ENCODE measurements at regions not wholly inside any gene's neighbourhood (a gene's known extent, or its start where the extent isn't known, plus 50 kb on each side); places are given as distances from the start of the nearest gene placed in this dataset.

DNA sequence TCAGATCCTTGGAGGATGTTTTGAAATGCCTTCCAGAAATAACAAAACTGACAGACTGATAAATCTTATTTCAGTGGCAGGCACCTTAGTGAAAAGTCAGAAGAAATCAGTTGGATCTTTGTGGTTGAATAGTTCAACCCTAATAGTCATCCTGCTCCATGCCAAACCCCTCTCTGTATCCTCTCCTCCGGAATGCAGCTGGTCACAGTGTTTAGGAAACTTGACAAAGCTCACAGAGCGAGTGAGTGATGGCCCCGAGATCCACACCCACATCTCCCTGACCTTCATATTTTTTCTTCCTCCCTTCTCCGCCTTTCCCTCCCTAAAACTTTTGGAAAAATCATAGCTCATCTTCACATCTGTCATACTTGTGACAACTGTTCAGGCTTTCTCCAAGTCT, 464.8 kb upstream of the CDH4 start:
- TF ChIP-seq, protein P1, sequence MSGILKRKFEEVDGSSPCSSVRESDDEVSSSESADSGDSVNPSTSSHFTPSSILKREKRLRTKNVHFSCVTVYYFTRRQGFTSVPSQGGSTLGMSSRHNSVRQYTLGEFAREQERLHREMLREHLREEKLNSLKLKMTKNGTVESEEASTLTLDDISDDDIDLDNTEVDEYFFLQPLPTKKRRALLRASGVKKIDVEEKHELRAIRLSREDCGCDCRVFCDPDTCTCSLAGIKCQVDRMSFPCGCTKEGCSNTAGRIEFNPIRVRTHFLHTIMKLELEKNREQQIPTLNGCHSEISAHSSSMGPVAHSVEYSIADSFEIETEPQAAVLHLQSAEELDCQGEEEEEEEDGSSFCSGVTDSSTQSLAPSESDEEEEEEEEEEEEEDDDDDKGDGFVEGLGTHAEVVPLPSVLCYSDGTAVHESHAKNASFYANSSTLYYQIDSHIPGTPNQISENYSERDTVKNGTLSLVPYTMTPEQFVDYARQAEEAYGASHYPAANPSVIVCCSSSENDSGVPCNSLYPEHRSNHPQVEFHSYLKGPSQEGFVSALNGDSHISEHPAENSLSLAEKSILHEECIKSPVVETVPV (CRISPR knock-in tag; IDR thresholded peaks at IDR 0.05) = no peak
- TF ChIP-seq GLIS3 (CRISPR knock-in tag; IDR thresholded peaks at IDR 0.05) (no peak), ZNF8 (CRISPR knock-in tag; IDR thresholded peaks at IDR 0.05) (no peak), PPARA (CRISPR knock-in tag; IDR thresholded peaks at IDR 0.05; ENCODE audit: borderline replicate concordance) (no peak), CSDC2 (CRISPR knock-in tag; IDR thresholded peaks at IDR 0.05) (no peak), TCF4 (CRISPR knock-in tag; IDR thresholded peaks at IDR 0.05; ENCODE audit: borderline replicate concordance) (no peak), ZNF70 (CRISPR knock-in tag; IDR thresholded peaks at IDR 0.05) (no peak), ISL1 (CRISPR knock-in tag; IDR thresholded peaks at IDR 0.05) (no peak), RARB (CRISPR knock-in tag; IDR thresholded peaks at IDR 0.05) (no peak), OSR1 (CRISPR knock-in tag; IDR thresholded peaks at IDR 0.05) (no peak), BACH2 (CRISPR knock-in tag; IDR thresholded peaks at IDR 0.05; ENCODE audit: borderline replicate concordance) (no peak), ZC3H10 (CRISPR knock-in tag; IDR thresholded peaks at IDR 0.05) (no peak), ARNTL (CRISPR knock-in tag; IDR thresholded peaks at IDR 0.05; ENCODE audit: borderline replicate concordance, low read depth) (no peak), TOX (CRISPR knock-in tag; IDR thresholded peaks at IDR 0.05; ENCODE audit: borderline replicate concordance) (no peak), ESRRG (CRISPR knock-in tag; IDR thresholded peaks at IDR 0.05) (no peak)
- TF ChIP-seq, protein P2, sequence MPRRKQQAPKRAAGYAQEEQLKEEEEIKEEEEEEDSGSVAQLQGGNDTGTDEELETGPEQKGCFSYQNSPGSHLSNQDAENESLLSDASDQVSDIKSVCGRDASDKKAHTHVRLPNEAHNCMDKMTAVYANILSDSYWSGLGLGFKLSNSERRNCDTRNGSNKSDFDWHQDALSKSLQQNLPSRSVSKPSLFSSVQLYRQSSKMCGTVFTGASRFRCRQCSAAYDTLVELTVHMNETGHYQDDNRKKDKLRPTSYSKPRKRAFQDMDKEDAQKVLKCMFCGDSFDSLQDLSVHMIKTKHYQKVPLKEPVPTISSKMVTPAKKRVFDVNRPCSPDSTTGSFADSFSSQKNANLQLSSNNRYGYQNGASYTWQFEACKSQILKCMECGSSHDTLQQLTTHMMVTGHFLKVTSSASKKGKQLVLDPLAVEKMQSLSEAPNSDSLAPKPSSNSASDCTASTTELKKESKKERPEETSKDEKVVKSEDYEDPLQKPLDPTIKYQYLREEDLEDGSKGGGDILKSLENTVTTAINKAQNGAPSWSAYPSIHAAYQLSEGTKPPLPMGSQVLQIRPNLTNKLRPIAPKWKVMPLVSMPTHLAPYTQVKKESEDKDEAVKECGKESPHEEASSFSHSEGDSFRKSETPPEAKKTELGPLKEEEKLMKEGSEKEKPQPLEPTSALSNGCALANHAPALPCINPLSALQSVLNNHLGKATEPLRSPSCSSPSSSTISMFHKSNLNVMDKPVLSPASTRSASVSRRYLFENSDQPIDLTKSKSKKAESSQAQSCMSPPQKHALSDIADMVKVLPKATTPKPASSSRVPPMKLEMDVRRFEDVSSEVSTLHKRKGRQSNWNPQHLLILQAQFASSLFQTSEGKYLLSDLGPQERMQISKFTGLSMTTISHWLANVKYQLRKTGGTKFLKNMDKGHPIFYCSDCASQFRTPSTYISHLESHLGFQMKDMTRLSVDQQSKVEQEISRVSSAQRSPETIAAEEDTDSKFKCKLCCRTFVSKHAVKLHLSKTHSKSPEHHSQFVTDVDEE (CRISPR knock-in tag; IDR thresholded peaks at IDR 0.05) = no peak
- TF ChIP-seq, protein P3, sequence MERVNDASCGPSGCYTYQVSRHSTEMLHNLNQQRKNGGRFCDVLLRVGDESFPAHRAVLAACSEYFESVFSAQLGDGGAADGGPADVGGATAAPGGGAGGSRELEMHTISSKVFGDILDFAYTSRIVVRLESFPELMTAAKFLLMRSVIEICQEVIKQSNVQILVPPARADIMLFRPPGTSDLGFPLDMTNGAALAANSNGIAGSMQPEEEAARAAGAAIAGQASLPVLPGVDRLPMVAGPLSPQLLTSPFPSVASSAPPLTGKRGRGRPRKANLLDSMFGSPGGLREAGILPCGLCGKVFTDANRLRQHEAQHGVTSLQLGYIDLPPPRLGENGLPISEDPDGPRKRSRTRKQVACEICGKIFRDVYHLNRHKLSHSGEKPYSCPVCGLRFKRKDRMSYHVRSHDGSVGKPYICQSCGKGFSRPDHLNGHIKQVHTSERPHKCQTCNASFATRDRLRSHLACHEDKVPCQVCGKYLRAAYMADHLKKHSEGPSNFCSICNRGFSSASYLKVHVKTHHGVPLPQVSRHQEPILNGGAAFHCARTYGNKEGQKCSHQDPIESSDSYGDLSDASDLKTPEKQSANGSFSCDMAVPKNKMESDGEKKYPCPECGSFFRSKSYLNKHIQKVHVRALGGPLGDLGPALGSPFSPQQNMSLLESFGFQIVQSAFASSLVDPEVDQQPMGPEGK (CRISPR knock-in tag; IDR thresholded peaks at IDR 0.05; ENCODE audit: borderline replicate concordance) = no peak
- TF ChIP-seq, protein P4, sequence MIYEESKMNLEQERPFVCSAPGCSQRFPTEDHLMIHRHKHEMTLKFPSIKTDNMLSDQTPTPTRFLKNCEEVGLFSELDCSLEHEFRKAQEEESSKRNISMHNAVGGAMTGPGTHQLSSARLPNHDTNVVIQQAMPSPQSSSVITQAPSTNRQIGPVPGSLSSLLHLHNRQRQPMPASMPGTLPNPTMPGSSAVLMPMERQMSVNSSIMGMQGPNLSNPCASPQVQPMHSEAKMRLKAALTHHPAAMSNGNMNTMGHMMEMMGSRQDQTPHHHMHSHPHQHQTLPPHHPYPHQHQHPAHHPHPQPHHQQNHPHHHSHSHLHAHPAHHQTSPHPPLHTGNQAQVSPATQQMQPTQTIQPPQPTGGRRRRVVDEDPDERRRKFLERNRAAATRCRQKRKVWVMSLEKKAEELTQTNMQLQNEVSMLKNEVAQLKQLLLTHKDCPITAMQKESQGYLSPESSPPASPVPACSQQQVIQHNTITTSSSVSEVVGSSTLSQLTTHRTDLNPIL (CRISPR knock-in tag; IDR thresholded peaks at IDR 0.05; ENCODE audit: low read depth) = no peak
- TF ChIP-seq, protein P5, sequence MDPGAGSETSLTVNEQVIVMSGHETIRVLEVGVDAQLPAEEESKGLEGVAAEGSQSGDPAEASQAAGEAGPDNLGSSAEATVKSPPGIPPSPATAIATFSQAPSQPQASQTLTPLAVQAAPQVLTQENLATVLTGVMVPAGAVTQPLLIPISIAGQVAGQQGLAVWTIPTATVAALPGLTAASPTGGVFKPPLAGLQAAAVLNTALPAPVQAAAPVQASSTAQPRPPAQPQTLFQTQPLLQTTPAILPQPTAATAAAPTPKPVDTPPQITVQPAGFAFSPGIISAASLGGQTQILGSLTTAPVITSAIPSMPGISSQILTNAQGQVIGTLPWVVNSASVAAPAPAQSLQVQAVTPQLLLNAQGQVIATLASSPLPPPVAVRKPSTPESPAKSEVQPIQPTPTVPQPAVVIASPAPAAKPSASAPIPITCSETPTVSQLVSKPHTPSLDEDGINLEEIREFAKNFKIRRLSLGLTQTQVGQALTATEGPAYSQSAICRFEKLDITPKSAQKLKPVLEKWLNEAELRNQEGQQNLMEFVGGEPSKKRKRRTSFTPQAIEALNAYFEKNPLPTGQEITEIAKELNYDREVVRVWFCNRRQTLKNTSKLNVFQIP (CRISPR knock-in tag; IDR thresholded peaks at IDR 0.05; ENCODE audit: borderline replicate concordance, low read depth) = no peak

DNA sequence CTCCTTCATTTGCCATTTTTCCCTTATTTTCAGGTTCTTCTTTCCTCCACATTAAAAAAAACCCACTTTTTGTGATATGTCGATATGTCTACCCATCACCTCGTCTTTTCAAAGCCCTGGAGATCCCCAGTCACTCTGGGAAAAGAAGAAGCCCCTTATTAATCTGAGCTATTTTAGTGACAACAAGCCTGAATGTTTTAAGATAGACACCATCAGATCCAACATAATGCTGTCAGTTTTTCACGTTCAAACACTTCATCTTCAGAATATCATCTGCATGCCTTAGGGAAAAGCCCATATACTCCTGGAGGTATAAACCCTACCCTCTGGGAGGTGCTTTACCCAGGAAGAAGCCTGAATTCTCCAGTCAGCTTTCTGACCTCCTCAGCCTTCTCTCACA, 464.0 kb upstream of the CDH4 start:
- TF ChIP-seq PPARA (CRISPR knock-in tag; IDR thresholded peaks at IDR 0.05; ENCODE audit: borderline replicate concordance) (no peak), ZC3H10 (CRISPR knock-in tag; IDR thresholded peaks at IDR 0.05) (no peak), ZNF565 (CRISPR knock-in tag; conservative IDR thresholded peaks at IDR 0.05; ENCODE audit: low read depth) (no peak), ESRRG (CRISPR knock-in tag; IDR thresholded peaks at IDR 0.05) (no peak), OSR1 (CRISPR knock-in tag; IDR thresholded peaks at IDR 0.05) (no peak)
- TF ChIP-seq, protein P2 (CRISPR knock-in tag; IDR thresholded peaks at IDR 0.05) = no peak
- no peak for ATAC-seq

More for the DNA sequence above, 464.8 kb upstream of the CDH4 start:
- ATAC-seq = no peak
